NCI-H460 (cell line): ENCODE measurements at regions not wholly inside any gene's neighbourhood (a gene's known extent, or its start where the extent isn't known, plus 50 kb on each side); places are given as distances from the start of the nearest gene placed in this dataset.
"Not testable (repeated sequence)": the region's sequence is repeated elsewhere in the genome, so short reads cannot be mapped to it uniquely, and the experiment has no call there.

ENCODE experiments used
- DNase-seq: peaks from one replicate; pipeline ENCODE4 v3.0.0-alpha.2; 2016; ENCODE audit warnings: low read depth; ENCODE audit errors: extremely low read depth

- no peak for DNase-seq
These were observed 356.4 kb downstream of the ADCYAP1 start for GRCh38 chr18:1261054-1261453.

- no peak for DNase-seq
These were observed 362.4 kb downstream of the ADCYAP1 start for GRCh38 chr18:1267021-1267420.

GRCh38 chr18:1270081-1270480, 365.4 kb downstream of the ADCYAP1 start:
- DNase-seq: peak; percentile 17

- DNase-seq: no peak
These were observed 368.8 kb downstream of the ADCYAP1 start for GRCh38 chr18:1273469-1273868.

GRCh38 chr18:1292167-1292566, 387.5 kb downstream of the ADCYAP1 start:
- no peak for DNase-seq

- DNase-seq: no peak
These were observed 389.6 kb downstream of the ADCYAP1 start for GRCh38 chr18:1294229-1294628.

- DNase-seq: no peak
These were observed 391.6 kb downstream of the ADCYAP1 start for GRCh38 chr18:1296237-1296636.

GRCh38 chr18:1302861-1303260, 398.2 kb downstream of the ADCYAP1 start:
- no peak for DNase-seq

GRCh38 chr18:1304392-1304992, 399.8 kb downstream of the ADCYAP1 start:
- no peak for DNase-seq

- no peak for DNase-seq
These were observed 402.0 kb downstream of the ADCYAP1 start for GRCh38 chr18:1306641-1307040.

- DNase-seq: no peak
These were observed 404.0 kb downstream of the ADCYAP1 start for GRCh38 chr18:1308686-1309085.

- DNase-seq: no peak
These were observed 406.7 kb downstream of the ADCYAP1 start for GRCh38 chr18:1311376-1311775.

GRCh38 chr18:1335345-1335744, 430.7 kb downstream of the ADCYAP1 start:
- not testable (repeated sequence) for DNase-seq

- DNase-seq: no peak
These were observed 446.3 kb downstream of the ADCYAP1 start for GRCh38 chr18:1350931-1351450.

GRCh38 chr18:1353025-1353424, 448.4 kb downstream of the ADCYAP1 start:
- DNase-seq: no peak

- DNase-seq: no peak
These were observed 453.1 kb downstream of the ADCYAP1 start for GRCh38 chr18:1357724-1358123.

GRCh38 chr18:1361936-1362335, 457.3 kb downstream of the ADCYAP1 start:
- no peak for DNase-seq

- DNase-seq: no peak
These were observed 465.9 kb downstream of the ADCYAP1 start for GRCh38 chr18:1370552-1370951.

- no peak for DNase-seq
These were observed 467.1 kb downstream of the ADCYAP1 start for GRCh38 chr18:1371724-1372123.

- DNase-seq: no peak
These were observed 478.8 kb downstream of the ADCYAP1 start for GRCh38 chr18:1383465-1383864.

GRCh38 chr18:1388468-1388867, 483.8 kb downstream of the ADCYAP1 start:
- not testable (repeated sequence) for DNase-seq

GRCh38 chr18:1392046-1392445, 487.4 kb downstream of the ADCYAP1 start:
- no peak for DNase-seq
